GM19351 (cell line): ENCODE measurements at regions not wholly inside any gene's neighbourhood (a gene's known extent, or its start where the extent isn't known, plus 50 kb on each side); places are given as distances from the start of the nearest gene placed in this dataset.

Experiments used
- ATAC-seq: cut with Tn5 transposase; IDR thresholded peaks from one replicate; pipeline ENCODE4 v1.9.1; 2021; ENCODE audit warnings: mild to moderate bottlenecking, moderate library complexity; ENCODE audit not compliant: unreplicated experiment

DNA sequence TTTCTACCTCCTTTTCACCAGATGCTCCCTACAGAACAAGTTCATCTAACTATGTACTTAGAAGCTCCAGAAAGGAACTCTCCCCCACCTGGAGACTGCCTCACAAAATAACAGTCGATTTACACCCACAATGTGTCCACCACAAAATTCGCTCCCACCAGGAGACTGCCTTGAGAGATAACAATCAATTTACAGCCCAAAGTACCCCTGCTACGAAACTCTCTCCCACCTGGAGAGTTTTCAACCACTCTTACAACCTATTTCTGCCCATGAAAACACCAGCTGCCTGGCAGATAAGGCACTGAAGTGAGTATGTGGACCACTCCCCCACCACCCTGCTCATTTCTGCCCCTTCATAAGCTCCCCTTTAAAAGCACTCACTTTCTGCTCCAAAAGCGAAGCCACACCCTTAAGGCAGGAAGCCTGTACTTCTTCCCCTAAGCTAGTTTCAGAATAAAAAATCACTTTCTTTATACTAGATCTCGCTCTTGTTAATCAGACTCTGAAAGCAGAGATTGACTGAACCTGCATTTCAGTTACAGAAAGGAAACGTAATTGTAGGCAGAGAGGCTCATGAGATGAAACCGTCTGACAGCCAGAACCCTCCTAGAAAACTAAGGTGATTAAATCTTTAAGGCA, 94.4 kb upstream of the RBBP8 start:
- ATAC-seq, result peak; percentile 81

DNA sequence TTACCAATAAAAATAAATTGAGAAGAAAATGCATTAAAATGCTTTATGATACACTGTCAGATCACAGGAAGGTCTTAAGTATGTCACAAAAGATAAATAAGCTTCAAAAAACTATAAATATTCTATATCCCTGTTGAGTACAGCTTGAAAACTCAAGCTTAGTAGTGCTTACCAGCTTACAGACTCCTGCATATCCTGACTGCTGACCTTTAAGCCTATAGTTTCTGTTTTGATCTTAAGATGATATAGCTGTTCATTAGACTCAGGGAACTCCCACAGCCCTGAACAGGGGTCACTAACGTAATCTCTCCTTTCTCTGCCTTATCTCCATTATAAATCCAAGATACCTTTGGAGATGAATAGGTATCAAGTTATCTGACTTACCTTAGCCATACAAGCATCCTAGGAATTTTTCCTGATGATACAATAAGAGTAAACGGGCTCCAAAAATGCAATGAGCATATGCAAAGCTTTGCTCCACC, 93.7 kb upstream of the RBBP8 start:
- ATAC-seq, result peak; percentile 66

DNA sequence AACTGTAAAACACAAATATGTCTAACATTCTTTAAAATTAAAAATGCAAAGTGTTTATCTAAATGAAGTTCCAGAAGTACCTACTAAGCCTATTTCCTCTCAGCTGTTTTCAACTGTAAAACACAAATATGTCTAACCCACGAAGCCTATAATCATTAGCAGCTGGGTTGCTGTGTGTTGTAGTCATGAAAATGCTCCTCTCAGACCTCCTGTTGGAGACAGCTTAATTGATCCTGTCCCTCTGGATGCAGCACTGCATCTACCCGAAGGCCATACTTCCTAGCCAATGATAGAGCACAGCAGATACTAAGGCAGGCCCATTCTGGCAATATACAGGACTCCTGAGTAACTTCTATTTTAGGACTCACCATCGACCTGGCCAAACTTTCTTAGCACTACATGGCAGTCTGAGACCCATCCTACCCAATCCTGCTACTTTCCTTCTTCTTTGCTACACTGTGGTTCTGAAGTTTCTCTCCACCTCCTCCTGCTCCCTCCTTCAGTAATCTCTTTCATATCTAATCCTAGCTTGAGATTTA, 92.5 kb upstream of the RBBP8 start:
- no peak for ATAC-seq

DNA sequence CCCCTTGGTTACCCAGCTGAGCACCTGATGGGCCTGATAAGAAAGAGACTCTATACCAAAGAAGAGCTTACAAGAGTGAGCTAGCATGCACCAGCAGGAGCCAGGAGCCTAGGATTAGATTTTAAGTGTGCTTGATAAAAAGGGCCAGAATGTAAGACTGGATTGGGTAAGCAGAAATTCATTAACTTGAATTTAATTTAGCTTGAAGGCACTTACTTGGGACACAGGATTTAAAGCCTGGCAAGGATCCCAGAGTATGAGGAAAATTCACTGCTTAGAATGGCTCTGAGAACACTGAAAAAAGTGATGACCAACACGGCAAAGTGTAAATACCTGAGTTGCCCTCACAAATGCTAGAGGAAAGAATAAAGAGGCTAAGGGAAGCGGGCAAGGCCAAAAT, 91.3 kb upstream of the RBBP8 start:
- no peak for ATAC-seq

DNA sequence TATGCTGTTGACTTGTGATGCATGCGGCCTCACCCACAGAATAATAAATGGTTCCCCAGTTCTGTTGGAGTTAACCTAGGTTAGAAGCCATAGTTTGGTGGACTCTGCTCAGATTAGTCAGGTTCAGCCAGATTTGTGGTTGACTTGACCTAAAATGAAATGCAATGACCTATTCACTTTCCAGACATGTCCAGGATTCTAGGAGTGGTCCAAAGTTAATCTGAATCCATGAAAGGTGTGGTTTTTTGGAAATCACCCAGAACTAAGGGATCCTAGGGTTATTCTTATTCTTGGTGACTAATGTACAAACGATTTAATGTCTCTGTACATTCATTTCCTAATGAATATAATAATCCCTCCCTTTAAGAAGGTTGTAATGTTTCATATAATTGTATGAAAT, 88.9 kb upstream of the RBBP8 start:
- no peak for ATAC-seq

DNA sequence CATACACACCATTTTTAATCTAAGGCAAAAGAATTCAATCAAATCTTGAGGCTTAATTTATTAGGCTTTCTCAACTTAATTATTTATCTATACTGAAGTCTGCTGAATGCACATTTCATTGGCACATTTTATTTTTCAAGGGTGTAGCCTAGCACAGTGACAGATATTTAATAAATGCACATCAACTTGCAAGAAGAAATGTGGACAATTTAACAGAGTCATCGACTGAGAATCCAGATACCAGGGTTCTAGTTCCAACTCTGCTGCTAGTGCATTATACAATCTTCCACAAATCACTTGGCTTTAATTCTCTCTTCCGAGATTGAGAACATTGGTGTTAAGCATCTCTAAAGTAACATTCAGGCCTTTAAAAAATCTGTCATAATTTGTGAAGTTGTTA, 88.5 kb upstream of the RBBP8 start:
- ATAC-seq, result no peak

DNA sequence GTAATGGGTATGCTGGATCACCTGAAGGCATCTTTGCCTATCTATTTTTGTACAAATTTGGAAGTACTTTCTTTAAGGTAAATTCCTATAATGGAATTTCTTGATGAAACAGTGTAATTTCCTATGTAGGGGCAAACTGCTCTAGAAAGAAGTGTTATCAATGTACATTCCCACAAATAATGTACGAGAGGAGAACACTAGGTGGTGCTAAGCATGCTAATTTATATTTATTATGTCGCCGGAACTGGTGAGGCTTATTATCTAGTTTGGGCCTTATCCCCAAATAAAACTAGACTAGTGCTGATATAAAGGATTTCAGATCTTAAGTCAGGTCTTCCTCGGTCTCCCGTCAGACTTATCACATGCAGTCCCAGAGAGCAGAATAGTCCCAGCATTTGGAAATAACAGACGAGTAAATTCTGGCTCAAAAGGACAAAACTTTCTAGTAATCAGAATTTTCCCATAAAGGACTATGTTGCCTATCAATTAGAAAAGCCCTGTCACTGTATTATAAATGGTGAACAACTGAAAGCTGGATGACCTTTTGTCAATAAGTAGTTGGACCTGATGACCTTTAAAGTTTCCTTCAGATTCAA, 86.9 kb upstream of the RBBP8 start:
- no peak for ATAC-seq

DNA sequence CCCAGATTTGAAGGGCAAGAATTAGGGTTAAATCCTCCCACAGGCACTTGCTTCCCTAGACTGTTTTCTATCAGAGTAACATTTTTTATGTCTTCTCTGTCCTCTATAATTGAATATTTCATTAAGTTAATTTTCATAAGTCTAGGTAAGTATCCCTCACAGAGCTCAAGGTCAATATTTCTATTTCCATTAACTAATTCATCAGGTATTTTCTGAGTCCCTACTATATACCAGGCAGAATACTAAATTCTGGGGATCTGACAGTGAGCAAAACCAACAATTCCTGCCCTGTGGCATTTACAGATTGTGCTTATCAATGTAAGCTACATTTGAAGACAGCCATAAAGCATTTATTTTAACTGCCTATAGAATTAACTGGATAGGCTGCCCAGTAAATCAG, 86.4 kb upstream of the RBBP8 start:
- ATAC-seq, result no peak

DNA sequence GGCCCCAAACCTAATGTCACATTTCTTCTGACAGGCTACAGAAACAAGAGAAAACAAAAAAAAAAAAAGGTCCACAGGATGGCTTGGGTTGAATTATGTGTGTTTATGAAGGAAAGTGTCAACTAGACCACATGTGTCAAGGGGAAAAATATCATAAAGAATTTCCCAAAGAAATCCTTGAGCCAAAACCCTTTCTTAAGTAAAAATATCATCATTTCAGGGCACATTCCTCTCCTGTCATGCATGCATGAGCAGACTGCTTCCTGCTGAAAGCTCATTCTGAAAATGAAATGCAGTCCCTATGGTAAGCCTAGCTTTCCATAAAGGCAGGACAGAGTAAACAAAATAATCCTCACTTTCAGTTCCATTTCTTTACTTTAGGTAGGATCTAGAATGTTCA, 85.7 kb upstream of the RBBP8 start:
- ATAC-seq, result no peak

DNA sequence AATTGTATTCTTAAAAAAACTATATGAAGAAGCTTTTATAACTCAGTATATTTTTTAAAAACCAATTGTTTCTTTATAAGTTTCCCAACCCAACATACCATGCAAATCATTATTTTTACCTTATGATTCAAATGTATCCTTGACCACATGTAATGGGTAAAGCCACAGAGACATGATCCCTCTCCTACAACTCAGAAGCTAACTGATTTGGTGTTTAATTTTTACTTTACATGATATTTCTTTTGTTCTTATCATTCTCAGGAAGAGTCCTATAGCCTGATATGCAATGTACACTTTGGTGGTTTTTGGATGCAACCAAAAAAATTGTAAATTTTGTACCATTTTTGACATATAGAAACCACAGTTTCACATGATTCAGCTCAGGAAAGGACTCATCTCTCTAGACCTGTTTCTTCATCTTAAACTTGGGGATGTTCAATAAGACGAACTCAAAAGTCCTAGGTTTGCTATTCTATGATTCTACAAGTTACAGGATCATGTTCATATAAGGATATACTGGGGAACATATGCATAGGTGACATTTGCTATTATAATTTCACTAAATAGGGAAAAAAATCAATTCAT, 85.2 kb upstream of the RBBP8 start:
- no peak for ATAC-seq

DNA sequence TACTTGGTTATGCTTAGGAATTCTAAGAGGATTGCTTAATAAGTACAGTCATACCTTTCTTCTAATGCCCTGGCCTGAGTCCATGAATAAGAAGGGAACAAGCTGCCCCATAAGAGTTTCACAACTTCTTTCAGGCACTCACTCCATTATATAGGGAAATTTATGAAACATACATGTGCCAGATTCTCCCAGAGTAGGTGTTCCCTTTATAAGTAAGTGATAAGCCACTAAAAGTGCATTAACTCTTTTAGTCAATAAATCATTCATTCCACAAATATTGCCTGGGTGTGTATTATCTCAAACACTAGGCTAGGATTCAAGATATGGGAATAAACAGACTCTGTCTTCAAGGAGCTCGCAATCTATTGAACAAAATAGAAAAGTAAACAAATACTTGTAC, 84.5 kb upstream of the RBBP8 start:
- no peak for ATAC-seq

DNA sequence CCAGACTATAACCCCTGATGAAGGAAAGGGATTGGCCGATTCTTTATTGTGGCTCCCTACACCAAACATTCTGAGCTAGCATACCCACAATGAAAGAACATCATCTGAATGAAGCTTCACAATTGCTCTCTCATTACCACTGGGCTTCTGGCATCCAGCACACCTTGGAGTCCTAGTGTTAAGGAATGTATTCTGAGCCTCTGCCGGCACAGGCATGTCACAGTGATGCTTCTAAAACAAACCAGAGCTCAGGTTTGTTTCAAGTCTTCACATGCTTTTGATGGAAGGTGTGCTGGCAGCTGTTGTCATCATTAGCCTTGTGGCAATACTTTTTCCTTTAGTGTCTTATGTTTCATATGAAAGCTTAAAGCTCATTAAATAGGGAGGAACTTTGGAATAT, 76.3 kb upstream of the RBBP8 start:
- no peak for ATAC-seq

DNA sequence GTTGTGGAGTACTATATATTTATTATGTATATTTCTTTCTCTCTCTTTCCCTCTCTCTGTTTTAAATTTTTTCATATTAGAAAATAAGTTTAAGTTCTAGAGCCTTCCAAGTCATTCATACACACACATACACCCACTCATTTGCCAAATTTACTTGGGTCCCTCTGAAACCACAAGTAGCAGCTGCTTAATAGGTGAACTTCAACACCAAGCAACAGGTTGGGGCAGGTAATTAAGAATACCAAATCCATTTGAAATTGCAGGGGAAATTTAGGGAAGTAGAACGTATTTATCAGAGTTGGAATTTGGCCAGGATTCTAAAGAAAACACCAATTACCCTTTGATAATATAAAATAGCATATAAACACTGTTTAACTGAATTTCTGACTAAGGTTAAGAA, 75.0 kb upstream of the RBBP8 start:
- ATAC-seq, result no peak

DNA sequence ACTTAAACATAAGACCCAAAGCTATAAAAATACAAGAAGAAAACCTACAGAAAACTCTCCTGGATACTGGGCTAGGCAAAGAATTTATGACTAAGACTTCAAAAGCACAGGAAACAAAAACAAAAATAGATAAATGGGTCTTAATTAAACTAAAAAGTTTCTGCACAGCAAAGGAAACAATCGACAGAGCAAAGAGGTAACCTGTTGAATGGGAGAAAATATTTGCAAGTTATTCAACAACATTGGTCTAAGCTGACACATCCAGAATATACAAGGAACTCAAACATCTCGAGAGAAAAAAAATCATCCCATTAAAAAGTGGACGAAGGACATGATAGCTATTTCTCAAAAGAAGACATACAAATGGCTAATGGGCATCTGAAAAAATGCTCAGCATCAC, 72.3 kb upstream of the RBBP8 start:
- ATAC-seq, result no peak

DNA sequence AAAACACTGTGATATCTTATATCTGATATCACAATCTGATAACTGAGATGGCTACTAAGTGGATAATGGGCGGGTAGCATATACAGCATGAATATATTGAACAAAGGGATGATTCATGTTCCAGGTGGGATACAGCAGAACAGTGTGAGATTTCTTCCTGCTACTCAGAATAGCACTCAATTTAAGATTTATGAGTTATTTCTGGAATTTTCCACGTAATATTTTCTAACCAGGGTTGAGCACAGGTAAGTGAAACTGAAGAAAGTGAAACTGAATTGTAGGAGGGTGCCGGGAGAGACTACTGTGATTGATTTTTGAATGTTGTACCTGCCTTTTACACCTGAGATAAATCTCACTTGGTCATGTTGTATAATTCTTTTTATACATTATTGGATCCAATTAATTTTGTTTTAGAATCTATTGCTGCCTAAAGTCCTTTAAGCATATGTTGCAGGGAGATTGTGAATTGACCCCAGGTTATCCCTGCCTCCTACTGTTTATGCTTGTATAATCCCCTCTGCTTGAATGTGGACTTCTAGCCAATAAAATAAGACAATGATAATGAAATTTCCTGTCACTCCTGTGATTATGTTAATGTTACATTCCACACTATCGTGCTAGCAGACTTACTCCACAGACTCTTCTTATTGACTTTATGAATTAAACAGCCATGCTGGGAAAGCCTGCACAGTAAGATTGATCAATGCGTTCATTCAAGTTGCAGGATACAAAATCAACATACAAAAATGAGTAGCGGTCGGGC, 67.6 kb upstream of the RBBP8 start:
- no peak for ATAC-seq

DNA sequence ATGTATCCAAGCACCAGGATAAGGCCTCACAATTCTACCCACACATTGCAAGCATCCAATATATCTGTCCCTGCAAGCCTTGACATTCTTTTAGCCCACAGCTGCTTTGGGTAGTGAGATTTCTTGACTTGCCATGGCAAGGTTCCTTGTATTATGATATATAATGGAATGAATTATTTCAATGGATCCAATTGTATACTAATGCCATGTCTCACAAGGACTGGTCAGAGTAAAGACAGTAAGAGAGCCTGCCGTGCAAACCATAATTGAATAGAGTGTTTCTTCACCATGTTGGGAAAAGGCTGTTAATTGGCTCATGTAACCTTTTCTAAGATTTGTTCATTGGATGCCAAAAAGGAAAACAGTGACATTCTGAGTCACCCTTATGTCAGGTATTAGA, 64.3 kb upstream of the RBBP8 start:
- no peak for ATAC-seq

DNA sequence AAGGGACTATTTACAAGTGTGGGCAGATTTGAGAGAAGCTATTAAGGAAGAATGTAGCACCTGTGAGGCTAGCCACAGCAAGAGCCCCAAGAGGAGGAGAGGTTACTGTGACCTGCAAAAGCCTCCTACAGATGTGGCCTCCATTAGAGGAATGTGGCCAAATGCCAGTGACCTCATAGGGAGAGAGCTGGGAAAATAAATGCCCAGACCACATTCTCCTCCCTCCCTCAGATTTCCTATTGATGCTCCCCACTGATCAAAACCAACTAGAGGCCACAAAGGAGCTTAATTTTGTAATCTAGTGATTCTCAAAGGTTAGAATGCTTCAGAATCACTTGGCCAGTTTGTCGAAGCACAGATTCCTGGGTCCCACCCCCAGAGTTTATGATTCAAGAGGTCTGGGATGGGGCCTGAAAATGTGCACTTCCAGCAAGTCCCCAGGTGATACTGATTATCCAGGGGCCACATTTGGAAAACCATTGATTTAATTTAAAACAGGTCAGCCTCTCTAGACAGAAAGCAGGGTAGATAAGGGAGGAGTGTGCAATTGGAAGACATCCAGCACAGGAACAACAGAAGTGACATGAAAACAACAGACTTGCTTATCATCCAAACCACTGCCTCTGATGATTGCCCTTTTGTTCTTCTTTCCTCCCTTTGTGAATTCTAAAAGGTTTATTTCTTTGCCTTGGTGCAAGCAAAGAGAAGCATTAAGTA, 61.2 kb upstream of the RBBP8 start:
- ATAC-seq, result no peak

DNA sequence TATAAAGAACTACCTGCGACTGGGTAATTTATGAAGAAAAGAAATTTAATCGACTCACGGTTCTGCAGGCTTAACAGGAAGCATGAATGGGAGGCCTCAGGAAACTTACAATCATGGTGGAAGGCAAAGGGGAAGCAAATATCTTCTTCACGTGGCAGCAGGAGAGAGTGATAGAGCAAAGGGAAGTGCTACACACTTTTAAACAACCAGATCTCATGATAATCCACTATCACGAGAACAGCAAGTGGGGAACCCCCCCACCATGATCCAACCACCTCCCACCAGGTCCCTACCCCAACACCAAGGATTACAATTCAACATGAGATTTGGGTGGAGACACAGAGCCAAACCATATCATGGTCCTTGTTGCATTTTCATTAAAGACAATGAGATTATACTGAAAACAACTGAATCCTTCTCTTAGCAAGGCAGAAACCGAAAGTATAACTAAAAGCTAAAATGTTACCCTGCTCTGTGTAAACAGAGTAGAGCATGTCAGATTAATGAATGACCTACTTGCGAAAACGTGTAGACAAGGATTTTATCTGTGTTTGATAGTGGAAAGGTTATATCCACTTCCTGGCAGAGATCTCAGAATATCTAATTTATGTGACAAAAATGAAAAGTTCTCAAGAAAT, 60.1 kb upstream of the RBBP8 start:
- ATAC-seq, result peak; percentile 64

DNA sequence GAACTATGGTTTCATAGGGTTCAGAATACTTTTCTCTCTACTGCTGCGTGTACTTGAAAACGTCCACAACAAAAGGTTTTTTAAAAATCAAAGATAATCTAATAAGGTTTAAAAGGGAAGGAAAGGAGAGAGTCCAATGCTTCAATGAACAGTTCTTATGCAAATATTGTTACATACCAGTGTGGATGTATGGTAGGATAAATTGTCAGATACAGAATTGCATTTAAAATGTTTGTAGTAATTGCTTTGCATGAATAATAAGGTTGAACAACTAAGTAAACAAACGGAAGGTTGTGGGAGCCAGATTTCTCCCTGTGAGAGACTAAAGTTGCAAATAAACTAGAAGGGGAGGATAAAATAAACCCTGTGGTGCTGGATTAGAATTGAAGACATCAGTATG, 53.8 kb upstream of the RBBP8 start:
- ATAC-seq, result no peak

DNA sequence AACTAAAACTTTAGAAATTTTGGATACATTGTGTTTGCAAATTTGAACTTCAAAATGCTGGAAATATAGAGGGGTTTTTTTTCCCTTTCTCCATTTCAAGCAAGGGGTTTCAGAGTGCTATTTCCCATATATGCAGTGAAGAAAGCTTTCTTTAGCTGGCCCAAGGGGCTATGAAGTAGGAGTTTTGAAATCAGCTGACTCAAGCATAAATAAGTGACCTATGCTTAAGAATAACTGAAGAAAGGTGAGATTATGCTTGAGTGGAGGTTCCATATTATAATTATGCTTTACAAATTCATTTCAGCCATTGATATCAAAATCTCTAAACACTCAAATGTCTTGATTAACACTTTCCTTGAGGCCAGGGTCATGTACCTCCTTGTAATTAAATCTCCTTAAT, 51.0 kb upstream of the RBBP8 start:
- ATAC-seq, result no peak

DNA sequence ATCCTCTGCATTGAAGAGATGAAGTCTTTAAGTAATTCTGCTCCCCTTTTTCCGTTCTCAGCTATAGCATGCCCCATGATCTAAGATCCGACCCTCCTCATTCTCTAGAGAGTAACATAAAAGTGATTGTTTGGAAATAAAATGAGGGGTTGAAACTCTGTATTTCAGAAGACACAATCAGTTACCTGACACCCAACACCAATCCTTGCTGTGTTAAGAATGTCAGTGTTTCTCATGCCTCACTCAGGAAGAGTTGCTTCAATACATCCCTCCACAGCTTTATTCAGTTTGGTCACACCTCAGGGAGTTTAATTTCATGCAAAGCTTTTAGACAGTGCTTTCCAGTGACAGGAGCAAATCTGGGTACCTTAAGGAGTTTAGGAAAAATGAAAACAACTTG, 49.9 kb upstream of the RBBP8 start:
- no peak for ATAC-seq
